ENCODE measurements at regions not wholly inside any gene's neighbourhood (a gene's known extent, or its start where the extent isn't known, plus 50 kb on each side); places are given as distances from the start of the nearest gene placed in this dataset.

GRCh38 chr20:6674831-6675230 is 92.7 kb upstream of the BMP2 start:
- no peaks in the 10 kb centered on the region for H3K4me1 ChIP-seq (ENCODE audit: control insufficient read depth in 1 of 2, insufficient read depth in 1 of 2, low read depth in 1 of 2, low read length in 1 of 2)
- no peaks in the 10 kb centered on the region for H3K36me3 ChIP-seq
- TF ChIP-seq, protein P1, sequence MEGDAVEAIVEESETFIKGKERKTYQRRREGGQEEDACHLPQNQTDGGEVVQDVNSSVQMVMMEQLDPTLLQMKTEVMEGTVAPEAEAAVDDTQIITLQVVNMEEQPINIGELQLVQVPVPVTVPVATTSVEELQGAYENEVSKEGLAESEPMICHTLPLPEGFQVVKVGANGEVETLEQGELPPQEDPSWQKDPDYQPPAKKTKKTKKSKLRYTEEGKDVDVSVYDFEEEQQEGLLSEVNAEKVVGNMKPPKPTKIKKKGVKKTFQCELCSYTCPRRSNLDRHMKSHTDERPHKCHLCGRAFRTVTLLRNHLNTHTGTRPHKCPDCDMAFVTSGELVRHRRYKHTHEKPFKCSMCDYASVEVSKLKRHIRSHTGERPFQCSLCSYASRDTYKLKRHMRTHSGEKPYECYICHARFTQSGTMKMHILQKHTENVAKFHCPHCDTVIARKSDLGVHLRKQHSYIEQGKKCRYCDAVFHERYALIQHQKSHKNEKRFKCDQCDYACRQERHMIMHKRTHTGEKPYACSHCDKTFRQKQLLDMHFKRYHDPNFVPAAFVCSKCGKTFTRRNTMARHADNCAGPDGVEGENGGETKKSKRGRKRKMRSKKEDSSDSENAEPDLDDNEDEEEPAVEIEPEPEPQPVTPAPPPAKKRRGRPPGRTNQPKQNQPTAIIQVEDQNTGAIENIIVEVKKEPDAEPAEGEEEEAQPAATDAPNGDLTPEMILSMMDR (IDR thresholded peaks at IDR 0.05), result no peak
- H3K27me3 ChIP-seq, result no peaks in the 10 kb centered on the region
- H3K9me3 ChIP-seq, result no peaks in the 10 kb centered on the region
- H3K4me3 ChIP-seq (ENCODE audit: low read depth in 1 of 2, low read length in 1 of 2), result no peak overlapping the region
- no peak overlapping the region for H3K27ac ChIP-seq

DNA sequence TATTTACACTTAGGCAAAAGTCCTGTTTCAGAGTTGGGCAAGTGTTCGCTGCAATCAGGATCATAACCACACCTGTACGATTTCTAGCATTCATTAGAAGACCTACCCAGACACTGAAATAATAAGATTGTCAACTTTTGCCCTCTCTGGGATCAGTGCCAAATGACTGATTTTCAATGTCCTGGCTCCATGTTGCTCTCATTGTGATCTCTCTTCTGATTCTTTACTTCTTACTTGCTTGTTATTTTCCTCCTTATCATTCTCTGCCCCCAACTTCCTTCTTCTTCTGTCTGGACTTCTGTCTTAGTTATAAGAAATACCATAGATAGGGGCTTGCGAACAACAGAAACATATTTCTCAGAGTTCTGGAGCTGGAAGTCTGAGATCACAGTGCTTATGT is 94.4 kb upstream of the BMP2 start:
- H3K27ac ChIP-seq, result no peak overlapping the region
- H3K27me3 ChIP-seq, result no peaks in the 10 kb centered on the region
- H3K36me3 ChIP-seq, result no peaks in the 10 kb centered on the region

DNA sequence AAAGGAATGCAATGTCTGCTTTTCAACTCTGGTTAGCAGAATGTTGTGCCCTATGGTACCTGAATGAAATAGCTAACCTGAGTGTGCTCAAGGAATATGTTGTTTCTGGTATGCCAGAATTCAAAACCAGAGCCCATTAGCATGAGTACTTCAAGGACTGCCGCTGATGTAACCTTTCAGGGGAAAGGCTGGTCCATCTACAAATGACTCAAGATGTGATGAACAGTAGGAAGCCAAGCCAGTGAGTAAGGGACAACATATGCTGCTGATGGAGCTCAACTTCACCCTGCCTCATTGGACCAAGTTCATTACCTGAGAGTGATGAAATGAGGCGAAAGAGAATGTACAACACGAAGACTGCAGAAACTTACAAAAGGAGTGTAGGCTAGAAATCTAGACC is 95.7 kb upstream of the BMP2 start:
- Histone ChIP-seq H3K9me3 (no peaks in the 10 kb centered on the region), H3K4me3 (ENCODE audit: low read depth in 1 of 2, low read length in 1 of 2) (no peak overlapping the region), H3K27ac (no peak overlapping the region), H3K36me3 (no peaks in the 10 kb centered on the region), H3K27me3 (no peaks in the 10 kb centered on the region), H3K4me1 (ENCODE audit: control insufficient read depth in 1 of 2, insufficient read depth in 1 of 2, low read depth in 1 of 2, low read length in 1 of 2) (no peaks in the 10 kb centered on the region)
- TF ChIP-seq, protein P1 (IDR thresholded peaks at IDR 0.05), result no peak

More for the DNA sequence above, 94.4 kb upstream of the BMP2 start:
- no peak overlapping the region for H3K4me3 ChIP-seq (ENCODE audit: low read depth in 1 of 2, low read length in 1 of 2)
- H3K9me3 ChIP-seq, result no peaks in the 10 kb centered on the region
- TF ChIP-seq, protein P1 (IDR thresholded peaks at IDR 0.05), result no peak
- H3K4me1 ChIP-seq (ENCODE audit: control insufficient read depth in 1 of 2, insufficient read depth in 1 of 2, low read depth in 1 of 2, low read length in 1 of 2), result no peaks in the 10 kb centered on the region

GRCh38 chr20:6668546-6668945 is 98.9 kb upstream of the BMP2 start:
- Histone ChIP-seq H3K4me3 (ENCODE audit: low read depth in 1 of 2, low read length in 1 of 2) (no peak overlapping the region), H3K36me3 (no peaks in the 10 kb centered on the region), H3K4me1 (ENCODE audit: control insufficient read depth in 1 of 2, insufficient read depth in 1 of 2, low read depth in 1 of 2, low read length in 1 of 2) (no peaks in the 10 kb centered on the region), H3K27ac (no peak overlapping the region), H3K27me3 (no peaks in the 10 kb centered on the region), H3K9me3 (no peaks in the 10 kb centered on the region)
- TF ChIP-seq, protein P1 (IDR thresholded peaks at IDR 0.05), result no peak

GRCh38 chr20:6665621-6666355 is 101.7 kb upstream of the BMP2 start:
- H3K27me3 ChIP-seq, result no peaks in the 10 kb centered on the region
- no peak overlapping the region for H3K4me3 ChIP-seq (ENCODE audit: low read depth in 1 of 2, low read length in 1 of 2)
- no peaks in the 10 kb centered on the region for H3K36me3 ChIP-seq
- TF ChIP-seq, protein P1 (IDR thresholded peaks at IDR 0.05), result no peak
- no peaks in the 10 kb centered on the region for H3K9me3 ChIP-seq
- no peaks in the 10 kb centered on the region for H3K4me1 ChIP-seq (ENCODE audit: control insufficient read depth in 1 of 2, insufficient read depth in 1 of 2, low read depth in 1 of 2, low read length in 1 of 2)
- no peak overlapping the region for H3K27ac ChIP-seq

All from neutrophil (primary cell).